Neural crest cell (in vitro differentiated cells): ENCODE measurements at regions not wholly inside any gene's neighbourhood (a gene's known extent, or its start where the extent isn't known, plus 50 kb on each side); places are given as distances from the start of the nearest gene placed in this dataset.
A peak's percentile ranks its signal among the peaks of the same experiment; 100 is the strongest.
"Not testable (repeated sequence)": the region's sequence is repeated elsewhere in the genome, so short reads cannot be mapped to it uniquely, and the experiment has no call there.

Source experiments
- DNase-seq: peaks from one replicate; pipeline ENCODE4 v3.0.0; 2021; ENCODE audit warnings: low read depth, mixed read lengths, low spot score
- H3K27ac Mint-ChIP-seq: one replicate; pipeline ENCODE4 v1.8.0; 2021; ENCODE audit warnings: mild to moderate bottlenecking, mixed read lengths; ENCODE audit not compliant: unreplicated experiment
- H3K27me3 Mint-ChIP-seq: 2 replicates; pipeline ENCODE4 v1.8.0; 2021; ENCODE audit warnings: low read depth, mild to moderate bottlenecking, mixed read lengths
- H3K36me3 Mint-ChIP-seq: 2 replicates; pipeline ENCODE4 v1.8.0; 2021; ENCODE audit warnings: low read depth, mild to moderate bottlenecking, mixed read lengths
- H3K4me1 Mint-ChIP-seq: 2 replicates; pipeline ENCODE4 v1.8.0; 2021; ENCODE audit warnings: mixed read lengths
- H3K4me3 Mint-ChIP-seq: one replicate; pipeline ENCODE4 v1.8.0; 2021; ENCODE audit warnings: mild to moderate bottlenecking, mixed read lengths
- H3K9me3 Mint-ChIP-seq: 2 replicates; pipeline ENCODE4 v1.8.0; 2021; ENCODE audit warnings: mixed read lengths
- CTCF ChIP-seq: fragments of 200-600 bp; sonication (generic); conservative IDR thresholded peaks from 2 replicates; pipeline ENCODE4 v1.5.0; 2021; ENCODE audit warnings: antibody characterized with exemption, mild to moderate bottlenecking

DNA sequence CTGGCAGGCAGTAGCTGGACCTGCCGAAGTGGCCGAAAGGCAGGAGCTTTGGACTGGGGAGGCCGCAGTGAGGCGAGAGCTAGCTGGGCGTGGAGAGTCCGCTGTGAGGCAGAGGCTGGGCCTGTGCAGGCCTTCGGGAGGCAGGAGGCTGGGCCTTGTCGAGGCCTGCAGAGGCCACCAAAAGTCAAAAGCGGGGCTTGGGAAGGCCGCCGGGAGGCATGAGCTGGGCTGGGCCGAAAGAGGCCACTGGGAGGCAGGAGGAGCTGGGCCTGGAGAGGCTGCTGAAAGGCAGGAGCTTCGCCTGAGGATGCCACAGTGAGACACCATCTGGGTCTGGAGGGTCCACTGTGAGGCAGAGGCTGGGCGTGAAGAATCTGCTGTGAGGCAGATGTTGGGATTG lies 105.8 kb upstream of the TP53BP2 start:
- not testable (repeated sequence) for H3K9me3 Mint-ChIP-seq, H3K4me3 Mint-ChIP-seq, DNase-seq, H3K4me1 Mint-ChIP-seq, H3K27me3 Mint-ChIP-seq, H3K36me3 Mint-ChIP-seq, H3K27ac Mint-ChIP-seq

DNA sequence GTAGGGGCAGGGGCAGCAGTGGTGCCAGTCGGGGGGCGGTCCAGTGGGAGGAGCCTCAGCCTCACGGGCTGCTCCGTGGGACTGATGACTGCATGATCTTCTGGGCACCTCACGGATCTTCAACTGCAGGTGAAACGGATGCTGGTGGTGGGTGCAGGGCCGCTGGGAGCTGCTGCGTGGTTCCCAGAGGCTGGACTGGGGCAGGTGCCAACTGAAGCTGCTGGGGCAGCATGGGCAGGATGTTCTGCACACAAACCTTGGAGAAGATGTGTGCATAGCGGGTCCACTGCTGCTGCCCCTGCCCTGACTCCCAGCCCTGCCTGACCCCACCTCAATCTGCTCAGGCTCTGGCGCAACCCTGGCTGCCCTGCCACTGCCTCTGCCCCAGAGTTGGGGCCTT lies 104.2 kb upstream of the TP53BP2 start:
- not testable (repeated sequence) for H3K27me3 Mint-ChIP-seq, H3K4me1 Mint-ChIP-seq, DNase-seq, H3K27ac Mint-ChIP-seq, H3K9me3 Mint-ChIP-seq, H3K36me3 Mint-ChIP-seq, H3K4me3 Mint-ChIP-seq

GRCh38 chr1:223948041-223948440 lies 102.3 kb upstream of the TP53BP2 start:
- not testable (repeated sequence) for H3K9me3 Mint-ChIP-seq, H3K27me3 Mint-ChIP-seq, H3K4me1 Mint-ChIP-seq, H3K4me3 Mint-ChIP-seq, DNase-seq, H3K36me3 Mint-ChIP-seq, H3K27ac Mint-ChIP-seq

DNA sequence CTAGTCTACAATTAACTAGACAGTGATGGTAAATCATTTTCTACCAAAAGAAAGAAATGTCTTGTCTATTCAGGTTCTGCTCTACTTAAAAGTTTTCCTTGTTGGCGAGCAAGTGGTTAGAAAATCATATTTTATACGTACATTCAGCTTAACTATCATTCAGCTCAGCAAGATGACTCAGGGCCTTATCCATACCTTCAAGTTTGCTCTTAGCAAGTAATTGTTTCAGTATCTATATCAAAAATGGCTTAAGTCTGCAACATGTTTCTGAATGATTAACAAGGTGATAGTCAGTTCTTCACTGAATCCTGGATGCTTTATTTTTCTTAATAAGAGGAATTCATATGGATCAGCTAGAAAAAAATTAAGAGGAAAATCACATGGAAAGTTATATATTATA lies 90.8 kb upstream of the TP53BP2 start:
- H3K4me3 Mint-ChIP-seq, H3K27me3 Mint-ChIP-seq, H3K36me3 Mint-ChIP-seq, H3K9me3 Mint-ChIP-seq, DNase-seq, H3K4me1 Mint-ChIP-seq, H3K27ac Mint-ChIP-seq: not testable (repeated sequence)

DNA sequence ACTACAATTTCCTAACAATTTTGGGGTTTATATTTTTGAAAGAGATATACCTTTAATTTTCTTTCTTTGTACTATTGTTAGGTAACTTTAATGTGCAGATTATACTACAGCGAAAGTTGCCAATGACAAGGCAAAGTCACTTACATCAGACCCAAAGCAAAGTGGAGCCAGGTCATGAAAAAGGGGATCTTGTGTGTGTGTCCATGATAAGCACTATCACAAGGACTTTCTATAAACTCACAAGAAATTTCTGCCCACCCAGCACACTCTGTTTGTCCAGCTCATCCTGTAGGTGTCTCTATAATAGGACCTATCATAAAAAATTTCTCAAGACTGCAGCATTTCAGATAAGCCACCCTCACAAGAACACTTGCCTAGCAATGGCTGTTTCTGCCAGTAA lies 85.7 kb upstream of the TP53BP2 start:
- not testable (repeated sequence) for H3K36me3 Mint-ChIP-seq, H3K4me3 Mint-ChIP-seq, H3K27ac Mint-ChIP-seq, H3K4me1 Mint-ChIP-seq, H3K9me3 Mint-ChIP-seq, H3K27me3 Mint-ChIP-seq, DNase-seq

- not testable (repeated sequence) for DNase-seq, H3K36me3 Mint-ChIP-seq, H3K4me1 Mint-ChIP-seq, H3K27ac Mint-ChIP-seq, H3K27me3 Mint-ChIP-seq, H3K4me3 Mint-ChIP-seq, H3K9me3 Mint-ChIP-seq
- TF ChIP-seq CTCF = peak; percentile 42
These were observed 75.1 kb upstream of the TP53BP2 start for GRCh38 chr1:223920805-223921204.

- not testable (repeated sequence) for H3K9me3 Mint-ChIP-seq, H3K27ac Mint-ChIP-seq, H3K36me3 Mint-ChIP-seq
These were observed 69.7 kb upstream of the TP53BP2 start for GRCh38 chr1:223915476-223915875.

GRCh38 chr1:223913715-223914114 lies 68.0 kb upstream of the TP53BP2 start:
- not testable (repeated sequence) for H3K36me3 Mint-ChIP-seq, H3K27me3 Mint-ChIP-seq, H3K27ac Mint-ChIP-seq, H3K4me3 Mint-ChIP-seq, H3K9me3 Mint-ChIP-seq, DNase-seq, H3K4me1 Mint-ChIP-seq

More at GRCh38 chr1:223915476-223915875, 69.7 kb upstream of the TP53BP2 start:
- not testable (repeated sequence) for H3K27me3 Mint-ChIP-seq, DNase-seq, H3K4me1 Mint-ChIP-seq, H3K4me3 Mint-ChIP-seq

- not testable (repeated sequence) for H3K27me3 Mint-ChIP-seq, H3K4me1 Mint-ChIP-seq, H3K9me3 Mint-ChIP-seq, H3K27ac Mint-ChIP-seq, DNase-seq, H3K4me3 Mint-ChIP-seq, H3K36me3 Mint-ChIP-seq
- peak; percentile 24 for TF ChIP-seq CTCF
These were observed 62.3 kb upstream of the TP53BP2 start for GRCh38 chr1:223907943-223908587.

GRCh38 chr1:223903221-223903620 lies 57.5 kb upstream of the TP53BP2 start:
- not testable (repeated sequence) for H3K4me1 Mint-ChIP-seq, H3K9me3 Mint-ChIP-seq, DNase-seq, H3K27me3 Mint-ChIP-seq, H3K4me3 Mint-ChIP-seq, H3K27ac Mint-ChIP-seq, H3K36me3 Mint-ChIP-seq

DNA sequence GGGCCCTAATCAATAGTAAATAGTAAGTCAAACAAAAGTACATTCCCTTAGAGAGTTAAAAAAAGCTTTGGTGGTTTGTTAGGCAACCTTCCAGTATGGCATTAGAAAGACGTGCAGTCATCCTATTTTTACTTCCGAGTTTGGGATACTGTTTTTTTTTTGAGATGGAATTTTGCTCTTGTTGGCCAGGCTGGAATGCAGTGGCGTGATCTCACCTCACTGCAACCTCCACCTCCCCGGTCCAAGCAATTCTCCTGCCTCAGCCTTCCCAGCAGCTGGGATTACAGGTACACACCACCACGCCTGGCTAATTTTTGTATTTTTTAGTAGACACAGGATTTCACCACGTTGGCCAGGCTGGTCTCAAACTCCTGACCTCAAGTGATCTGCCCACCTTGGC lies 54.0 kb upstream of the TP53BP2 start:
- H3K4me3 Mint-ChIP-seq, H3K36me3 Mint-ChIP-seq, H3K27me3 Mint-ChIP-seq, H3K27ac Mint-ChIP-seq, H3K4me1 Mint-ChIP-seq, H3K9me3 Mint-ChIP-seq, DNase-seq: not testable (repeated sequence)

- H3K4me1 Mint-ChIP-seq, H3K27ac Mint-ChIP-seq, H3K36me3 Mint-ChIP-seq, H3K4me3 Mint-ChIP-seq, DNase-seq, H3K9me3 Mint-ChIP-seq, H3K27me3 Mint-ChIP-seq: not testable (repeated sequence)
These were observed 51.4 kb upstream of the TP53BP2 start for GRCh38 chr1:223897097-223897496.
